ENCODE measurements at regions not wholly inside any gene's neighbourhood (a gene's known extent, or its start where the extent isn't known, plus 50 kb on each side); places are given as distances from the start of the nearest gene placed in this dataset.

- DNase-seq, result no peak
Measured at GRCh38 chr4:183852910-183853547, 52.1 kb upstream of the STOX2 start.

DNA sequence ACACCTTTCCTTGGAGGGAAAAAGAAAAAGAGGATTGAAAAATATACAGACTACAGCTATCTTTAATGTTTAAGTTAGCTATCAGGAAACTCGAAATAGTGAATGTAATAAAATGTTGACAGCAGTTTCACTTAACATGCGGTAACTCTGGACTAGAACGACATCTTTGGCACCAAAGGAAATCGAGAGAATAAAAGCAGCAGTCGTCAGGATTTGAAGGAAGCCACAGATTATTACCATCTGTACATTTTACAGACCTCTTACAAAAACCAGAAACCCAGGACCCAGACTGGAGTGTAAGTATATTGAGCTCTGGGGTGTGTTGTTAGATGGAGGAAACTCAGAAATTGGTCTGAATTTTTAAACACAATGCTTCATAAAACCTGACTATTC is 51.6 kb upstream of the STOX2 start:
- DNase-seq, result no peak
